ENCODE measurements at regions not wholly inside any gene's neighbourhood (a gene's known extent, or its start where the extent isn't known, plus 50 kb on each side); places are given as distances from the start of the nearest gene placed in this dataset.

DNA sequence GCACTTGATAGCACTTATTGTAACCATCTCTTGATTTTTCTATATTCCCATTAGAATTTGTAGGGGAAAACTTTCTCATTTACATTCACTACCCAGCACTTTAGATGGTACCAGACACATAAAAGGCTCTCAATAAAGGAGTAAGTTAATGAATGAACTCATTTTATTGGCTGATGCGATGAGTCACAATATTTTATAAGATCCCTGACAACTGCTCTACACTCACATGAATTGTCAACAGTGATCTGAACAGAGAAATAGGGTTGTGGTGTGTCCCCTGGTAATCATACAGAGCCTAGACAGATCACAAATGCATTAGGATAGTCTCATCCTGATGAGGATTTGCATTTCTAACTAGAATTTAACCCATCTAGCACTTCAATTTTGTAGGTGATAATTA is 567.6 kb upstream of the ARPP21 start:
- H3K27me3 ChIP-seq (ENCODE audit: control insufficient read depth, insufficient read depth, low read length), result no peaks in the 10 kb centered on the region
- no peaks in the 10 kb centered on the region for H3K4me1 ChIP-seq (ENCODE audit: control insufficient read depth, insufficient read depth, low read length)
- H3K27ac ChIP-seq (ENCODE audit: low read length), result no peak overlapping the region
- no peak overlapping the region for H3K4me3 ChIP-seq (ENCODE audit: low read depth in 2 of 2, low read length in 2 of 2)
- in situ Hi-C loops (cut with HindIII; ENCODE audit: low pct_unique_long_range_greater_than_20kb, low sequenced_read_pairs), result no loop called here
- no TSS peak for BruUV-seq (replicated peaks)
- DNase-seq (ENCODE audit: low read depth, low spot score) (no peak), ATAC-seq (no peak)
- no peaks in the 10 kb centered on the region for H3K9me3 ChIP-seq (ENCODE audit: control insufficient read depth, insufficient read depth, low read depth, low read length)
- POLR2A ChIA-PET, result no interaction called here
- CTCF ChIA-PET, result no interaction called here
- TF ChIP-seq TCF7L2 (IDR thresholded peaks at IDR 0.05; ENCODE audit: low read depth, low read length) (no peak), POLR2AphosphoS5 (IDR thresholded peaks at IDR 0.05; ENCODE audit: low read depth, low read length) (no peak), SIN3A (IDR thresholded peaks at IDR 0.05; ENCODE audit: borderline replicate concordance, insufficient read depth, low read depth, low read length) (no peak)
- TF ChIP-seq, protein P1, sequence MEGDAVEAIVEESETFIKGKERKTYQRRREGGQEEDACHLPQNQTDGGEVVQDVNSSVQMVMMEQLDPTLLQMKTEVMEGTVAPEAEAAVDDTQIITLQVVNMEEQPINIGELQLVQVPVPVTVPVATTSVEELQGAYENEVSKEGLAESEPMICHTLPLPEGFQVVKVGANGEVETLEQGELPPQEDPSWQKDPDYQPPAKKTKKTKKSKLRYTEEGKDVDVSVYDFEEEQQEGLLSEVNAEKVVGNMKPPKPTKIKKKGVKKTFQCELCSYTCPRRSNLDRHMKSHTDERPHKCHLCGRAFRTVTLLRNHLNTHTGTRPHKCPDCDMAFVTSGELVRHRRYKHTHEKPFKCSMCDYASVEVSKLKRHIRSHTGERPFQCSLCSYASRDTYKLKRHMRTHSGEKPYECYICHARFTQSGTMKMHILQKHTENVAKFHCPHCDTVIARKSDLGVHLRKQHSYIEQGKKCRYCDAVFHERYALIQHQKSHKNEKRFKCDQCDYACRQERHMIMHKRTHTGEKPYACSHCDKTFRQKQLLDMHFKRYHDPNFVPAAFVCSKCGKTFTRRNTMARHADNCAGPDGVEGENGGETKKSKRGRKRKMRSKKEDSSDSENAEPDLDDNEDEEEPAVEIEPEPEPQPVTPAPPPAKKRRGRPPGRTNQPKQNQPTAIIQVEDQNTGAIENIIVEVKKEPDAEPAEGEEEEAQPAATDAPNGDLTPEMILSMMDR (IDR thresholded peaks at IDR 0.05), result no peak
- TF ChIP-seq, protein P2, sequence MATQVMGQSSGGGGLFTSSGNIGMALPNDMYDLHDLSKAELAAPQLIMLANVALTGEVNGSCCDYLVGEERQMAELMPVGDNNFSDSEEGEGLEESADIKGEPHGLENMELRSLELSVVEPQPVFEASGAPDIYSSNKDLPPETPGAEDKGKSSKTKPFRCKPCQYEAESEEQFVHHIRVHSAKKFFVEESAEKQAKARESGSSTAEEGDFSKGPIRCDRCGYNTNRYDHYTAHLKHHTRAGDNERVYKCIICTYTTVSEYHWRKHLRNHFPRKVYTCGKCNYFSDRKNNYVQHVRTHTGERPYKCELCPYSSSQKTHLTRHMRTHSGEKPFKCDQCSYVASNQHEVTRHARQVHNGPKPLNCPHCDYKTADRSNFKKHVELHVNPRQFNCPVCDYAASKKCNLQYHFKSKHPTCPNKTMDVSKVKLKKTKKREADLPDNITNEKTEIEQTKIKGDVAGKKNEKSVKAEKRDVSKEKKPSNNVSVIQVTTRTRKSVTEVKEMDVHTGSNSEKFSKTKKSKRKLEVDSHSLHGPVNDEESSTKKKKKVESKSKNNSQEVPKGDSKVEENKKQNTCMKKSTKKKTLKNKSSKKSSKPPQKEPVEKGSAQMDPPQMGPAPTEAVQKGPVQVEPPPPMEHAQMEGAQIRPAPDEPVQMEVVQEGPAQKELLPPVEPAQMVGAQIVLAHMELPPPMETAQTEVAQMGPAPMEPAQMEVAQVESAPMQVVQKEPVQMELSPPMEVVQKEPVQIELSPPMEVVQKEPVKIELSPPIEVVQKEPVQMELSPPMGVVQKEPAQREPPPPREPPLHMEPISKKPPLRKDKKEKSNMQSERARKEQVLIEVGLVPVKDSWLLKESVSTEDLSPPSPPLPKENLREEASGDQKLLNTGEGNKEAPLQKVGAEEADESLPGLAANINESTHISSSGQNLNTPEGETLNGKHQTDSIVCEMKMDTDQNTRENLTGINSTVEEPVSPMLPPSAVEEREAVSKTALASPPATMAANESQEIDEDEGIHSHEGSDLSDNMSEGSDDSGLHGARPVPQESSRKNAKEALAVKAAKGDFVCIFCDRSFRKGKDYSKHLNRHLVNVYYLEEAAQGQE (IDR thresholded peaks at IDR 0.05; ENCODE audit: insufficient read depth in 1 of 2, low read depth in 2 of 2, low read length in 1 of 2), result no peak
- intact Hi-C loops (cut with micrococcal nuclease; ENCODE audit: unreplicated experiment), result no loop called here
- no peaks in the 10 kb centered on the region; the same call in 1 of the 2 replicates for H3K36me3 ChIP-seq (ENCODE audit: control insufficient read depth, insufficient read depth, low read length)

DNA sequence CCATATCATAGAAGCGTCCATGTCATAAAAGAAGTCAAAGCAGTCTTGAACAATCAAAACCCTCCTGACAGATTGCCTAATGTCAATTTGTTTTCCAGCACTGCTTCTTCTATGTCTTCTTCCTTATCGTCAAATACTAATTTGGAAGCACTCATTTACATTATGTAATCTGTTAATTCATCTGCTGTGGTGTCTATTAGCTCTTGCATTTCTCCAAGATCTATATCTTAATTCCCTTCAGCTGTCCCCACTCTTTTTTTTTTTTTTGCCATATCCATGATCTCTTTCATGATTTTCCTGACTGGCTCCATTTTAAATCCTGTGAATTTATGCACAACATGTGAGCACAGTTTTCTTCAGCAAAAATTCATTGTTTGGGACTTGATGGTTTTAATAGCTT is 560.5 kb upstream of the ARPP21 start:
- no peak overlapping the region for H3K4me3 ChIP-seq (ENCODE audit: low read depth in 2 of 2, low read length in 2 of 2)
- no peaks in the 10 kb centered on the region for H3K27me3 ChIP-seq (ENCODE audit: control insufficient read depth, insufficient read depth, low read length)
- H3K36me3 ChIP-seq (ENCODE audit: control insufficient read depth, insufficient read depth, low read length), result no peaks in the 10 kb centered on the region; the same call in 1 of the 2 replicates
- TF ChIP-seq SIN3A (IDR thresholded peaks at IDR 0.05; ENCODE audit: borderline replicate concordance, insufficient read depth, low read depth, low read length), result no peak
- TF ChIP-seq TCF7L2 (IDR thresholded peaks at IDR 0.05; ENCODE audit: low read depth, low read length), result no peak
- TF ChIP-seq, protein P2 (IDR thresholded peaks at IDR 0.05; ENCODE audit: insufficient read depth in 1 of 2, low read depth in 2 of 2, low read length in 1 of 2), result no peak
- TF ChIP-seq, protein P1 (IDR thresholded peaks at IDR 0.05), result no peak
- no peak for TF ChIP-seq POLR2AphosphoS5 (IDR thresholded peaks at IDR 0.05; ENCODE audit: low read depth, low read length)
- in situ Hi-C loops (cut with HindIII; ENCODE audit: low pct_unique_long_range_greater_than_20kb, low sequenced_read_pairs), result no loop called here
- no TSS peak for BruUV-seq (replicated peaks)
- DNase-seq (ENCODE audit: low read depth, low spot score), result no peak
- H3K4me1 ChIP-seq (ENCODE audit: control insufficient read depth, insufficient read depth, low read length), result no peaks in the 10 kb centered on the region
- CTCF ChIA-PET, result no interaction called here
- no peak for ATAC-seq
- intact Hi-C loops (cut with micrococcal nuclease; ENCODE audit: unreplicated experiment), result no loop called here
- H3K27ac ChIP-seq (ENCODE audit: low read length), result no peak overlapping the region
- no peaks in the 10 kb centered on the region for H3K9me3 ChIP-seq (ENCODE audit: control insufficient read depth, insufficient read depth, low read depth, low read length)
- POLR2A ChIA-PET, result no interaction called here
